Sigmoid colon (tissue), 4 donors: ENCODE measurements at regions not wholly inside any gene's neighbourhood (a gene's known extent, or its start where the extent isn't known, plus 50 kb on each side); places are given as distances from the start of the nearest gene placed in this dataset.

Experiments used
- EP300 ChIP-seq, 4 donors: sonication (generic); formaldehyde crosslinking; IDR thresholded peaks; one replicate each; pipeline ENCODE4 v1.6.1; 2017; ENCODE audit warnings: antibody characterized with exemption in 4 of 4
- POLR2A ChIP-seq, 2 donors: fragments of 450-650 bp; IDR thresholded peaks; one replicate each; pipeline ENCODE4 v1.6.1; 2016; ENCODE audit warnings: antibody characterized with exemption in 2 of 2, mild to moderate bottlenecking in 2 of 2, moderate library complexity in 2 of 2
- POLR2AphosphoS5 ChIP-seq, 4 donors: sonication (generic); formaldehyde crosslinking; IDR thresholded peaks; one replicate each; pipeline ENCODE4 v1.6.1; 2017; ENCODE audit warnings: antibody characterized with exemption in 4 of 4
- TF ChIP-seq, protein P1 (sequence below), 4 experiments: fragments of 450-650 bp in 3 of 4; fragments of 200-600 bp in 1 of 4; IDR thresholded peaks; one replicate each; pipeline ENCODE4 v1.5.1; 2016 to 2019; ENCODE audit warnings: antibody characterized with exemption in 4 of 4, mild to moderate bottlenecking in 3 of 4, moderate library complexity in 2 of 4

DNA sequence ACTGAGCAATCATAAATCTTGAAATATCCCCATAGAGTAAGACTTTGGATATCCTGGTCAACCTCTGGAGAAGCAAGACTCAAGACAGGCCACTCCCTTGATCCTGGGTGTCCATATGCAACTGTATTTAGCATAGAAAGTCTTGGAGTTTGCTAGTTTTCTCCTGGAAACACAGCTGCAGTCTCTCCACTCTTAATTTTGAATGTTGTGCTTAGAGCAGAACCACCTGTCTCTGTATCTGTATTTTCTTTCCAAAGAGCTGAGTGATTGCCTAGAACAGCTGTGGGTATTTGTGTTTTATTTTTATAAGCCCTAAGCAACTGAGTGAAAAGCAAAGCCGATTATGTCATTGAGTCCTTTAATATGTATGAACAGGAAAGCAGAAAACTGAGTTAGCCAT, 64.1 kb upstream of the ADAM23 start:
- TF ChIP-seq, protein P1, sequence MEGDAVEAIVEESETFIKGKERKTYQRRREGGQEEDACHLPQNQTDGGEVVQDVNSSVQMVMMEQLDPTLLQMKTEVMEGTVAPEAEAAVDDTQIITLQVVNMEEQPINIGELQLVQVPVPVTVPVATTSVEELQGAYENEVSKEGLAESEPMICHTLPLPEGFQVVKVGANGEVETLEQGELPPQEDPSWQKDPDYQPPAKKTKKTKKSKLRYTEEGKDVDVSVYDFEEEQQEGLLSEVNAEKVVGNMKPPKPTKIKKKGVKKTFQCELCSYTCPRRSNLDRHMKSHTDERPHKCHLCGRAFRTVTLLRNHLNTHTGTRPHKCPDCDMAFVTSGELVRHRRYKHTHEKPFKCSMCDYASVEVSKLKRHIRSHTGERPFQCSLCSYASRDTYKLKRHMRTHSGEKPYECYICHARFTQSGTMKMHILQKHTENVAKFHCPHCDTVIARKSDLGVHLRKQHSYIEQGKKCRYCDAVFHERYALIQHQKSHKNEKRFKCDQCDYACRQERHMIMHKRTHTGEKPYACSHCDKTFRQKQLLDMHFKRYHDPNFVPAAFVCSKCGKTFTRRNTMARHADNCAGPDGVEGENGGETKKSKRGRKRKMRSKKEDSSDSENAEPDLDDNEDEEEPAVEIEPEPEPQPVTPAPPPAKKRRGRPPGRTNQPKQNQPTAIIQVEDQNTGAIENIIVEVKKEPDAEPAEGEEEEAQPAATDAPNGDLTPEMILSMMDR (IDR thresholded peaks at IDR 0.05) = no peak
- TF ChIP-seq POLR2AphosphoS5 (IDR thresholded peaks at IDR 0.05) (no peak), POLR2A (IDR thresholded peaks at IDR 0.05) (no peak), EP300 (IDR thresholded peaks at IDR 0.05) (no peak)
